ENCODE measurements at regions not wholly inside any gene's neighbourhood (a gene's known extent, or its start where the extent isn't known, plus 50 kb on each side); places are given as distances from the start of the nearest gene placed in this dataset.

- no peak for DNase-seq
Measured at GRCh38 chr5:81914696-81915095, 57.1 kb upstream of the ATG10 start.

GRCh38 chr5:81912933-81913332 is 58.9 kb upstream of the ATG10 start:
- no peak for DNase-seq

GRCh38 chr5:81909677-81910076 is 62.1 kb upstream of the ATG10 start:
- no peak for DNase-seq

- DNase-seq = no peak
Measured at GRCh38 chr5:81908771-81909170, 63.1 kb upstream of the ATG10 start.

DNA sequence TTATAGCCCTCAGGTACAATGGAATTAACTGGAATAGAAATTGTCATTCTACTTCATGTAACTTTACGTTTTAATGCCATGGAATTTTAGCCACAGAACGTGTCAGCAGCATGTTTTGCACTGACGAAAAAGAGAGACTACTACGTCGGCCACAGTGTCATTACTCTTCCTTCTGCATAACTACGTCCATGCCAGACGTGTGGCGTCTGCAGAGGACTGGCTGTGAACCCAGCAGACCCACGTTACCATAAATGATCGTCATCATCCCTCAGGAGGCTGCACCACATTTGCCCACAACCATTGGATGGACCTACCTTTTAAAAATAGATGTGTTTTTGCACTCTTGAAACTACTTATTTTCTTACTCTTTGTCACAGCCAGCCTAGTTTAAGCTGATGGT is 63.8 kb upstream of the ATG10 start:
- DNase-seq = no peak

DNA sequence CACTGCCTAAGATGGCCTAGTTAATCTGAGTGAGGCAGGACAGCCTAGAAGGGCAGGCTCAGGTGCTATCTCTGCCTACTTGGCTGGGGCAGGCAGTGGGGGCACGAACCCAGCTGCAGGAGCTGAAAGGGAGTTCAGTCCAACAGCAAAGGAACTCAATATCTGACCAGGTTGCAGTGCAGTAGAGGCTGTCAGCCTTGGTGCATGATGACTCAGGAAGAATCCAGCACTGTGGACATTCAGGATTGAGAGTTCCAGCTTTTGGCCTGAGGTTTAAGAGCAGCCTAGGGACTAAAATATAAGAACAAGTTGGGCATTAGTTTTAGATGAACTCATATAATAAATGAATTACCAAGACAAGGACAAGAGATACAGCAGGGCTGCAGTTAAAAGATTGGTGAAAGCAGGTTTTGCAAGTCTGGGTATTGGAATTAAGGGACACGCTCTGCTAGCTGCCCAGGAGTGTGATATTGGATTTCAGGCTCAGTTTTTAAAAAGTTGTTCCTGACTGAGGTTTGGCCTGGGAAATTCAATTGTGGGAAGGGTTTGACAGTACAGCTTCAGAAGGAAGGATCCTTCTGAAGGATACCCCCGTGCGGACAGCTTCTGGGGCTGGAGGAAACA is 64.7 kb upstream of the ATG10 start:
- no peak for DNase-seq

- no peak for DNase-seq
Measured at GRCh38 chr5:81906086-81906485, 65.7 kb upstream of the ATG10 start.

DNA sequence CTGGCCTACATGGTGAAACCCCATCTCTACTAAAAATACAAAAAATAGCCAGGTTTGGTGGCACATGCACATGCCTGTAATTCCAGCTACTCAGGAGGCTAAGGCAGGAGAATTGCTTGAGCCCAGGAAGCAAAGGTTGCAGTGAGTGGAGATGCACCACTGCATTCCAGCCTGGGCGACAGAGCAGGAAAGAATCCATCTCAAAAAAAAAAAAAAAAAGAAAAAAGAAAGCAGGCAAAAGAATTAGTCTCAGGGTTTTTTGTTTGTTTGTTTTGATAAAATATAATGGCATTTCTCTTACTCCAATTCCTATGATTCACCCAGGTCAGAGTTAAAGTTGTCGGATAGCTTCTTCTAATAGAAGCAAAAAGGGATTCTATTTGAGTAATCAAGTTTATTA is 67.0 kb upstream of the ATG10 start:
- no peak for DNase-seq

- DNase-seq = no peak
Measured at GRCh38 chr5:81904166-81904565, 67.7 kb upstream of the ATG10 start.

- DNase-seq = no peak
Measured at GRCh38 chr5:81901586-81901985, 70.2 kb upstream of the ATG10 start.

DNA sequence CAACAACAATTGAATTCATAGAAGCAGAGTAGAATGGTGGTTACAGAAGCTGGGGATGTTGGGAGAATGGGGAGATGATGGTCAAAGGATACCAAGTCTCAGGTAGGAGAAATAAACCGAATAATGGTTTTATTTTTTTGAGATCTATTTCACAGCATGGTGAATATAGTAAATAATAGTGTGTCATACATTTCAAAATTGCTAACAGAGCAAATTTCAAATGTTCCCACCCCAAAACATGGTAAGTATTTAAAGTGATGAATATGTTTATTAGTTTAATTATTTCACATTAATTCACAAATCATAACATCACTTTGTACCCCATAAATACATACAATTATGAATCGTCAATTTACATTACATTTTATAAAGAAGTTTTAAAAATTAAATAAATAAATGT is 72.7 kb upstream of the ATG10 start:
- no peak for DNase-seq

GRCh38 chr5:81898403-81898802 is 73.4 kb upstream of the ATG10 start:
- no peak for DNase-seq

- DNase-seq = no peak
Measured at GRCh38 chr5:81896764-81897163, 75.1 kb upstream of the ATG10 start.

DNA sequence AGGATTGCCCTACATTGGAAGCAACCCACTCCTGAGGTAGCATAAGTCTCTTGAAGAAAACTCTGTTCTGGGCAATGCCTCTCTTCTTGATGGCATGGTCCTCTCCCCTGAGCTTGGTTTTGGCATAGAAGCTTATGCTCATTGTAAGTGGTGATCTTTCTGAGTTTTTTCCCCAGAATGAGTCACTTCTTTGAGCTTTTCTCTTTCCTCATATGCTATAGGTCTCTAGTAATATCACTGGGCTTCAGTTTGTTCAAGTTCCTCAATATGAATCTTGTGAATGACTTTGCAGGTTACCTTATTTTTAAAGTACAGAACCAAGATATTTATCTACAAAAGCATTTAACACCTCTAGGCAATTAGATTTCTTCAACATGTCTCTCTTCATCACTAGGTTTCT is 76.5 kb upstream of the ATG10 start:
- DNase-seq = no peak

GRCh38 chr5:81893961-81894360 is 77.9 kb upstream of the ATG10 start:
- no peak for DNase-seq

GRCh38 chr5:81884871-81885270 is 87.0 kb upstream of the ATG10 start:
- no peak for DNase-seq

DNA sequence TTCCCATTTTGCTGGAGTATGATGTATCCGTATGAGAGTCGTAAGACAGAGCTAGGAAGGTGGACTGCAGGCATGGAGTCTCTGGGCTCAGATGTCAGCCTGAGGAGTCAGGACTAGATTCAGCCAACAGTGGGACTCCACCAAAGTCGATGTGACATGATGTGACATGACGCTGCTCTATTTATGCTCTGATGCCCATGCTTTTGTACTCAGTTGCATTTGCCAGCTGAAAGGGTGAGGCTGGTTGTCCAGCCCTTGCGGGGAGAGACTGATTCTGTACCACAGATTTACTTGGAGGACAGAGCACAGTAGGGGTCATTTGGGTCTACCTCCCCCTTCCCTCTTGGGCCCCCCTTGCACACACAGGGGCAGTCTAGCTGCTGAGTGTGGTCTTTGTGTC is 88.5 kb upstream of the ATG10 start:
- no peak for DNase-seq

- no peak for DNase-seq
Measured at GRCh38 chr5:81881595-81881994, 90.2 kb upstream of the ATG10 start.

- DNase-seq = no peak
Measured at GRCh38 chr5:81879936-81880335, 91.9 kb upstream of the ATG10 start.

- DNase-seq = no peak
Measured at GRCh38 chr5:81878333-81878732, 93.5 kb upstream of the ATG10 start.

- DNase-seq = no peak
Measured at GRCh38 chr5:81866994-81867393, 104.8 kb upstream of the ATG10 start.

- no peak for DNase-seq
Measured at GRCh38 chr5:81860778-81861177, 109.9 kb upstream of the SSBP2 start.

GRCh38 chr5:81859624-81860023 is 108.7 kb upstream of the SSBP2 start:
- DNase-seq = no peak

DNA sequence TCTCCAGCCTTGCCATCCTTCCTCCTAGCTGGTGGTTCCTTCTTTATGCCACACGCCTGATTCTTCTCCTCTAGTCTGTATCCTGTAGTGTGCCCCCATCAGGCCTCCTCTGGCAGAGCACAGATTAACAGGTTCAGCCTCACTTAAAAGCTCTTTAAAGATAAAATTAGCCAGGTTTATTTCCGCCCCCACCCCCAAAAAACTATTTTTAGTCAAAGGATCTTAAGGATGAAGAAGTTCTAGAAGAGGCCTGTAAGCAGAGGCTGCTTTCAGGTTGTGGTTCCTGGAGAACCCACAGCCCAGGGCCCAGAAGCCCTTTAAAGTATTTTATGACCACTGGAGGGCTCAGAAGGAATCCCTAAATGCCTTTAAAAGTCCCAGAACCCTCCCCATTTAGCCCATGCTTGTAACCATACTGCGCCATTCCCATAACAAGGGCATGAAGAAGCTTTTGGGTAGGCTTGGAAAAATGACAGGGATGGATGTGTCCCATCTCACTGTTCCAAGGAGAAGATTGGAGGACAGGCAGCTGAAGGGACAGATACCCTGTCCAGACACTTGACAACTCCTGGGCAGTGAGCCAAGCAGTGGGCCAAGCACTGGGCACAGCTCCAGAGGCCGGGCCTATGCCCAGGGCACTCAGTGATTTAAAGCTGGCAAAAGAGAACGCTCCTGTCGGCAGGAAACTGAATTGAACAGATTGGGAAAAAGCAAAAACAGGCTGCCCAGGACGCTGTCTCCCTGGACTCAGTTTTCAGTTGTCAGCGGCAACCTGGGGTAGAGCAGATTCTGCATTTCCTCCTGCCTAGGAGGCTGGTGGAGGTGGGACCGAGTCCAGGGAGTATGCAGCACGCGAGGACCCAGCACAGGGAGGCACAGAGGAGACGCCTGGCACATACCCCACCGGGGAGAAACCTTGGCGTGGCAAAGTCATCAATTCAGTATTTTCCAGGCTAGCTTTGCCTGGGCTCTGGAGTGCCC is 106.3 kb upstream of the SSBP2 start:
- no peak for DNase-seq

GRCh38 chr5:81855591-81855990 is 104.7 kb upstream of the SSBP2 start:
- no peak for DNase-seq

Measured in stimulated activated CD4-positive, alpha-beta T cell treated with anti-CD3 and anti-CD28 coated beads, Interleukin-12 subunit alpha, Interleukin-12 subunit beta, amount 100 ng/mL, for 4 hours (primary cell).